Common myeloid progenitor, CD34-positive (primary cell): ENCODE measurements at regions not wholly inside any gene's neighbourhood (a gene's known extent, or its start where the extent isn't known, plus 50 kb on each side); places are given as distances from the start of the nearest gene placed in this dataset.

Experiments used
- CTCF ChIA-PET: fragments of 350-600 bp; sonication (Branson Sonifier 250); formaldehyde crosslinking; loops from one replicate; lab custom pipeline; 2021; ENCODE audit warnings: antibody characterized with exemption; lab: Charles Lee
- POLR2A ChIA-PET: fragments of 350-600 bp; sonication (Branson Sonifier 250); formaldehyde crosslinking; loops from one replicate; lab custom pipeline; 2021; ENCODE audit warnings: antibody characterized with exemption; lab: Charles Lee
- DNase-seq, 3 donors: peaks; one replicate each; pipeline versions ENCODE4 v3.0.0 to v3.0.0-alpha.2; 2013
- H3K27ac ChIP-seq, 2 experiments: 1 replicate in 1 of 2; 2 replicates in 1 of 2; pipeline ENCODE4 v1.7.0; 2013; ENCODE audit warnings: inconsistent platforms in 2 of 2, low read length in 2 of 2, mild to moderate bottlenecking in 2 of 2, low read depth in 1 of 2, moderate library complexity in 1 of 2; ENCODE audit not compliant: severe bottlenecking in 2 of 2, insufficient read depth in 1 of 2, poor library complexity in 1 of 2
- H3K27me3 ChIP-seq, 5 experiments: replicated peaks in 2 of 5; 1 replicate in 3 of 5; 2 replicates in 2 of 5; pipeline versions ENCODE4 v1.6.1 to v1.7.0; 2013; ENCODE audit warnings: low read length in 4 of 5, mild to moderate bottlenecking in 2 of 5, moderate library complexity in 2 of 5, inconsistent platforms in 1 of 5; ENCODE audit not compliant: insufficient read depth in 5 of 5, control insufficient read depth in 4 of 5
- H3K36me3 ChIP-seq, 4 experiments: 1 replicate in 2 of 4; 2 replicates in 2 of 4; pipeline versions ENCODE4 v1.6.1 to v1.7.0; 2013; ENCODE audit warnings: low read length in 3 of 4, control low read depth in 1 of 4, mild to moderate bottlenecking in 1 of 4; ENCODE audit not compliant: control insufficient read depth in 4 of 4, insufficient read depth in 4 of 4
- H3K4me1 ChIP-seq, 4 experiments: 1 replicate in 3 of 4; 2 replicates in 1 of 4; pipeline versions ENCODE4 v1.6.1 to v1.7.1; 2013; ENCODE audit warnings: low read length in 3 of 4, mild to moderate bottlenecking in 3 of 4, control low read depth in 1 of 4, inconsistent platforms in 1 of 4, moderate library complexity in 1 of 4; ENCODE audit not compliant: control insufficient read depth in 4 of 4, insufficient read depth in 4 of 4; ENCODE audit errors: control extremely low read depth in 1 of 4
- H3K4me3 ChIP-seq, 7 experiments: 1 replicate in 4 of 7; 2 replicates in 3 of 7; pipeline versions ENCODE4 v1.5.1 to v1.7.0; 2013; ENCODE audit warnings: mild to moderate bottlenecking in 7 of 7, low read length in 6 of 7, moderate library complexity in 6 of 7, inconsistent platforms in 2 of 7, low read depth in 2 of 7, control low read depth in 1 of 7; ENCODE audit not compliant: insufficient read depth in 4 of 7, control insufficient read depth in 1 of 7; ENCODE audit errors: extremely low read depth in 1 of 7
- H3K9me3 ChIP-seq, 5 experiments: 1 replicate in 4 of 5; 2 replicates in 1 of 5; pipeline versions ENCODE4 v1.6.1 to v1.7.1; 2013; ENCODE audit warnings: low read length in 4 of 5, mild to moderate bottlenecking in 2 of 5, inconsistent platforms in 1 of 5, low read depth in 1 of 5, moderate library complexity in 1 of 5; ENCODE audit not compliant: control insufficient read depth in 4 of 5, insufficient read depth in 2 of 5; ENCODE audit errors: control extremely low read depth in 1 of 5
- WGBS: methylation state at CpG from one replicate; pipeline ENCODE4 v1.1.5; 2013; ENCODE audit not compliant: insufficient coverage; 5-methylcytosine and 5-hydroxymethylcytosine counted together

- no peaks in the 10 kb centered on the region for H3K4me1 ChIP-seq
- CTCF ChIA-PET = no interaction called here
- H3K4me3 ChIP-seq = no peak overlapping the region
- no peaks in the 10 kb centered on the region for H3K9me3 ChIP-seq
- H3K27ac ChIP-seq = no peak overlapping the region
- POLR2A ChIA-PET = no interaction called here
- DNase-seq = no peak
- H3K27me3 ChIP-seq = peaks cover 0 to 2% (median 0%) of the 10 kb centered on the region in 5 experiments
- H3K36me3 ChIP-seq = no peaks in the 10 kb centered on the region
- WGBS = no CpG with 5 or more reads among the region's 2 CpGs
Observed at GRCh38 chr14:80356413-80356812, 145.1 kb upstream of the DIO2 start.

- H3K27ac ChIP-seq = no peak overlapping the region
- no peak for DNase-seq
- peaks cover 0 to 2% (median 0%) of the 10 kb centered on the region in 5 experiments for H3K27me3 ChIP-seq
- POLR2A ChIA-PET = no interaction called here
- no peaks in the 10 kb centered on the region for H3K4me1 ChIP-seq
- no peaks in the 10 kb centered on the region for H3K36me3 ChIP-seq
- WGBS = 95% methylated on average over 5 of the region's 6 CpGs
- CTCF ChIA-PET = no interaction called here
- no peaks in the 10 kb centered on the region for H3K9me3 ChIP-seq
- no peak overlapping the region for H3K4me3 ChIP-seq
Observed at GRCh38 chr14:80354860-80355581, 143.7 kb upstream of the DIO2 start.

- CTCF ChIA-PET = no interaction called here
- Histone ChIP-seq H3K27ac (no peak overlapping the region), H3K36me3 (no peaks in the 10 kb centered on the region), H3K9me3 (no peaks in the 10 kb centered on the region), H3K4me3 (no peak overlapping the region), H3K4me1 (no peaks in the 10 kb centered on the region), H3K27me3 (peaks cover 0 to 2% (median 0%) of the 10 kb centered on the region in 5 experiments)
- POLR2A ChIA-PET = no interaction called here
- DNase-seq = no peak
- 100% methylated on average over 1 of the region's 1 CpG for WGBS
Observed at GRCh38 chr14:80352471-80352870, 141.2 kb upstream of the DIO2 start.

GRCh38 chr14:80350707-80351106, 139.4 kb upstream of the DIO2 start:
- H3K36me3 ChIP-seq = no peaks in the 10 kb centered on the region
- no peaks in the 10 kb centered on the region for H3K27me3 ChIP-seq
- ChIA-PET POLR2A (no interaction called here), CTCF (no interaction called here)
- H3K4me1 ChIP-seq = no peaks in the 10 kb centered on the region
- 95% methylated on average over 4 of the region's 6 CpGs for WGBS
- no peak for DNase-seq
- H3K4me3 ChIP-seq = no peak overlapping the region
- no peak overlapping the region for H3K27ac ChIP-seq
- no peaks in the 10 kb centered on the region for H3K9me3 ChIP-seq

- H3K27me3 ChIP-seq = no peaks in the 10 kb centered on the region
- ChIA-PET CTCF (no interaction called here), POLR2A (no interaction called here)
- no peaks in the 10 kb centered on the region for H3K4me1 ChIP-seq
- DNase-seq = no peak
- H3K9me3 ChIP-seq = no peaks in the 10 kb centered on the region
- WGBS = no CpG with 5 or more reads among the region's 2 CpGs
- H3K4me3 ChIP-seq = no peak overlapping the region
- no peak overlapping the region for H3K27ac ChIP-seq
- H3K36me3 ChIP-seq = no peaks in the 10 kb centered on the region
Observed at GRCh38 chr14:80346395-80346794, 135.1 kb upstream of the DIO2 start.

GRCh38 chr14:80344208-80344607, 132.9 kb upstream of the DIO2 start:
- Histone ChIP-seq H3K36me3 (no peaks in the 10 kb centered on the region), H3K4me3 (no peak overlapping the region), H3K27me3 (no peaks in the 10 kb centered on the region), H3K27ac (no peak overlapping the region), H3K4me1 (no peaks in the 10 kb centered on the region), H3K9me3 (no peaks in the 10 kb centered on the region)
- WGBS = no CpG with 5 or more reads among the region's 1 CpG
- CTCF ChIA-PET = interaction anchor here (1.5 kb wide), 1 partner anchor 17 kb away, joined by 3 read pairs; no protein-coding TSS in a partner anchor
- DNase-seq = no peak
- POLR2A ChIA-PET = no interaction called here

- ChIA-PET CTCF (no interaction called here), POLR2A (no interaction called here)
- no peaks in the 10 kb centered on the region for H3K36me3 ChIP-seq
- no peaks in the 10 kb centered on the region for H3K27me3 ChIP-seq
- H3K9me3 ChIP-seq = no peaks in the 10 kb centered on the region
- no peaks in the 10 kb centered on the region for H3K4me1 ChIP-seq
- WGBS = 92% methylated on average over 2 of the region's 2 CpGs
- H3K4me3 ChIP-seq = no peak overlapping the region
- H3K27ac ChIP-seq = no peak overlapping the region
- DNase-seq = no peak
Observed at GRCh38 chr14:80336608-80337106, 125.4 kb upstream of the DIO2 start.
